ENCODE measurements at regions not wholly inside any gene's neighbourhood (a gene's known extent, or its start where the extent isn't known, plus 50 kb on each side); places are given as distances from the start of the nearest gene placed in this dataset.
"Not testable (repeated sequence)": the region's sequence is repeated elsewhere in the genome, so short reads cannot be mapped to it uniquely, and the experiment has no call there.

DNA sequence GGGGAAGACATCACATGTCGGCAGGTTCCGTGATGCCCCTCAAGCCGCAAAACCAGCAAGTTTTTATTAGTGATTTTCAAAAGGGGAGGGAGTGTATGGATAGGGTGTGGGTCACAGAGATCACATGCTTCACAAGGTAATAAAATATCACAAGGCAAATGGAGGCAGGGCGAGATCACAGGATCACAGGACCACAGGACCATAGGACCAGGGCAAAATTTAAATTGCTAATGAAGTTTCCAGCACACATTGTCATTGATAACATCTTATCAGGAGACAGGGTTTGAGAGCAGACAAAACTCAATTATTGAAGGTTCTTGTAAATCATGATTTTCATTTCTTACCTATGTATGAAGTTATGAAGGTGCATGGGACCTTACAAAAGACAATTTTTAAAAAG lies 106.5 kb downstream of the DIRAS2 start:
- H4K20me1 ChIP-seq (replicated peaks in 1 of 2; ENCODE audit: control insufficient read depth in 1 of 2, insufficient read depth in 2 of 2, low read length in 2 of 2); H3K56ac ChIP-seq (replicated peaks; ENCODE audit: insufficient read length, low read depth, low read length); H2BK15ac ChIP-seq (ENCODE audit: low read length); H4K91ac ChIP-seq (replicated peaks; ENCODE audit: insufficient read length, low read length); H4K8ac ChIP-seq (ENCODE audit: extremely low read depth, insufficient read depth, low read length); H2BK20ac ChIP-seq (ENCODE audit: low read length); DNase-seq (ENCODE audit: low read depth in 1 of 2, low spot score in 2 of 2); H3K79me2 ChIP-seq (ENCODE audit: control insufficient read depth in 1 of 2, insufficient read depth in 2 of 2, low read length in 2 of 2); H3K23me2 ChIP-seq (ENCODE audit: low read depth, low read length); H3K79me1 ChIP-seq (ENCODE audit: low read depth, low read length); H2BK12ac ChIP-seq (ENCODE audit: low read depth, low read length); H3K27me3 ChIP-seq (replicated peaks in 1 of 4; ENCODE audit: control insufficient read depth in 3 of 4, extremely low read depth in 1 of 4, insufficient read depth in 3 of 4, low read length in 3 of 4); H3K4me1 ChIP-seq (replicated peaks in 1 of 4; ENCODE audit: control insufficient read depth in 3 of 4, insufficient read depth in 4 of 4, low read length in 3 of 4); H2AK5ac ChIP-seq (ENCODE audit: low read depth, low read length); H3K14ac ChIP-seq (ENCODE audit: insufficient read length); H3K4me3 ChIP-seq (ENCODE audit: extremely low read depth in 1 of 4, insufficient read depth in 2 of 4, low read depth in 3 of 4, low read length in 4 of 4); H3K23ac ChIP-seq (ENCODE audit: insufficient read length); H2BK120ac ChIP-seq (replicated peaks; ENCODE audit: low read depth, low read length); H3K4me2 ChIP-seq (ENCODE audit: insufficient read depth in 1 of 2, low read depth in 2 of 2, low read length in 2 of 2); H2AFZ ChIP-seq (ENCODE audit: low read length); H3K27ac ChIP-seq (ENCODE audit: low read depth, low read length); H3K9me3 ChIP-seq (ENCODE audit: insufficient read depth in 2 of 2, low read depth in 1 of 2, low read length in 1 of 2); H3K9ac ChIP-seq (replicated peaks in 1 of 4; ENCODE audit: extremely low read depth in 1 of 4, low read depth in 3 of 4, low read length in 3 of 4); H4K5ac ChIP-seq (ENCODE audit: insufficient read length, low read depth, low read length); H3K18ac ChIP-seq (ENCODE audit: extremely low read depth, low read length); H3K36me3 ChIP-seq (ENCODE audit: control insufficient read depth in 2 of 4, insufficient read depth in 4 of 4, low read length in 3 of 4); H3K4ac ChIP-seq (replicated peaks; ENCODE audit: insufficient read length, low read depth, low read length); H2BK5ac ChIP-seq (ENCODE audit: low read depth, low read length); FAIRE-seq: not testable (repeated sequence)
- CTCF ChIA-PET (ENCODE audit: partially characterized antibody): interaction anchor here (0.6 to 2.8 kb wide), 3 partner anchors 10 to 218 kb away, joined by 3 to 7 read pairs (median 4); no protein-coding TSS in a partner anchor
- WGBS, 2 experiments (ENCODE audit: extremely low coverage in 1 of 2, insufficient coverage in 1 of 2, insufficient read length in 1 of 2, insufficient replicate concordance in 2 of 2, low coverage in 1 of 2, low lambda C conversion rate in 2 of 2, missing lambda C conversion rate in 1 of 2): 68% methylated on average over 4 of the region's 4 CpGs; no CpG with 5 or more reads in 1 of the 2 experiments
- POLR2A ChIA-PET (ENCODE audit: partially characterized antibody): interaction anchor here (0.7 kb wide), 1 partner anchor 16 kb away, joined by 4 read pairs; no protein-coding TSS in a partner anchor

Measured in H1 (cell line).